Activated CD8-positive, alpha-beta T cell treated with anti-CD3 and anti-CD28 coated beads, Interleukin-2, amount 10 ng/mL, durations not matched to agents 7 days and 5 days (primary cell): ENCODE measurements at regions not wholly inside any gene's neighbourhood (a gene's known extent, or its start where the extent isn't known, plus 50 kb on each side); places are given as distances from the start of the nearest gene placed in this dataset.

Experiments used
- ATAC-seq: fragments of 150-1000 bp; cut with Tn5 transposase; one replicate; pipeline ENCODE4 v1.10.0; 2021; ENCODE audit warnings: moderate library complexity
- CTCF ChIA-PET: fragments of 350-600 bp; sonication (Branson Sonifier 250); formaldehyde crosslinking; loops from one replicate; lab custom pipeline; 2021; ENCODE audit warnings: antibody characterized with exemption; lab: Charles Lee
- POLR2A ChIA-PET: fragments of 350-600 bp; sonication (Branson Sonifier 250); formaldehyde crosslinking; loops from one replicate; lab custom pipeline; 2021; ENCODE audit warnings: antibody characterized with exemption; lab: Charles Lee
- DNase-seq: peaks from one replicate; pipeline ENCODE4 v3.0.0-alpha.2; 2020
- H3K27ac Mint-ChIP-seq: one replicate; pipeline ENCODE4 v1.8.0; 2021; ENCODE audit warnings: mild to moderate bottlenecking, mixed read lengths
- H3K27me3 Mint-ChIP-seq: one replicate; pipeline ENCODE4 v1.8.0; 2021; ENCODE audit warnings: low read depth, mixed read lengths
- H3K36me3 Mint-ChIP-seq: one replicate; pipeline ENCODE4 v1.8.0; 2021; ENCODE audit warnings: low read depth, mixed read lengths
- H3K4me1 Mint-ChIP-seq: one replicate; pipeline ENCODE4 v1.8.0; 2021; ENCODE audit warnings: low read depth, mixed read lengths
- H3K4me3 Mint-ChIP-seq: one replicate; pipeline ENCODE4 v1.8.0; 2021; ENCODE audit warnings: mild to moderate bottlenecking, mixed read lengths
- H3K9me3 Mint-ChIP-seq: one replicate; pipeline ENCODE4 v1.8.0; 2022; ENCODE audit warnings: mixed read lengths; ENCODE audit not compliant: insufficient read depth

DNA sequence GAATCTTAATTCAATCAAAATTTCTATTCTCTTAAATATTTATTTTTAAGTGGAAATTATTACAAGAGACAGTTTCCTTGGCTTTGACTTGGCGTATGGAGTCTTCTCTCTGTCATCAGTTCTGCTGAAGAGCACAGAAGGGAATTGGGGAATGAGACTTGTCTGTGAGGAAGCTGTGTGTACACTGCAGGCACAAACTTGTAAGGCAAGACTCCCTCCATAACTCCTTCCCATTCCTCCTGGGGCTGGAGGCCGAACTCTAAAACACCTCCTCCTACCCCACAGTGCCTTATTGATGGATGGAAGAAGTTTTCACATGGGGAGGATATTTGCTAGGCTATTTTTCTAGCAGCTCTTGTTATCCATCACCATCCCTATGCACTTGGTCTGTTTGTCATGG is 187.4 kb upstream of the ELL2 start:
- POLR2A ChIA-PET = interaction anchor here (0.6 kb wide), 1 partner anchor 1711 kb away, joined by 4 read pairs; no protein-coding TSS in a partner anchor
- Mint-ChIP-seq H3K27me3 (peaks cover 2% of the 10 kb centered on the region), H3K27ac (no peak overlapping the region), H3K4me3 (no peak overlapping the region), H3K9me3 (no peaks in the 10 kb centered on the region), H3K36me3 (no peaks in the 10 kb centered on the region), H3K4me1 (no peaks in the 10 kb centered on the region)
- CTCF ChIA-PET = no interaction called here
- ATAC-seq (no peak), DNase-seq (no peak)

DNA sequence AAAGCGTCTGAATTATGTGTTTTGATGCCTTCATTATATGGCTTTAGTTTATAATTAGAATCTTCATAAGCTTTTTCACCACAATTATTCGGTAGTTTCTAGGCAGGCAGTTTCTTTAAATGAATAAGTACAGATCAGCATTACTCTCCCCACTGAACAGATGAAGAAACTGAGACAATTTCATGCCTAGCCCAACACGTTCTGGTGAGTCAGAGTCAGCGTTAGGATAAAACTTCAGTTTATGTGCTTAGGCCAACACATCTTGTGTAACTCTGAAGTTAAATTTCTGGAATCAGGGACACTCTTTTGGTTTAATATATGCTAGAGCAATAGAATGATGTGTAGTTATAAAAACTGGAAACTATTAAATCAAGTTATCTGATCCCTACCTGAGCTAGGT is 186.7 kb upstream of the ELL2 start:
- POLR2A ChIA-PET = no interaction called here
- Mint-ChIP-seq H3K9me3 (no peaks in the 10 kb centered on the region), H3K27ac (no peak overlapping the region), H3K36me3 (no peaks in the 10 kb centered on the region), H3K27me3 (peaks cover 2% of the 10 kb centered on the region), H3K4me1 (no peaks in the 10 kb centered on the region), H3K4me3 (no peak overlapping the region)
- DNase-seq (no peak), ATAC-seq (no peak)
- CTCF ChIA-PET = no interaction called here

DNA sequence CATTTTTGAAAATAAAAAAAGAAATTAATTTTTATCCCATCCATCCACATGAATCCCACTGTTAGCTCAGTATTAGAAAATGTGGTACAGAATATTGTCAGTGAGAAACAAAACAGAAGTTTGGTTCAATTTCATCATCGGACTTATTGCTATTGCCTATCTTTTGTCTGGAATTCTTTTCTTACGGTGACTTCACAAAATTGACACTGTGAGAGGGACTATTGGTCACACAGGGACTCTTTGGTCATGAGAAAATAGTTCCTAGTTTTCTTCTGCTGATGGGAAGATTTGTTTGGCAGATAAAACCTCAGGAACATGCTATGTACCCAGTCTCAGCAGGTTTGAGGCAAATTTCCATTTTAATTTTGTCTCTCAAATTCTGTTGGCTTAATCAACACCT is 186.2 kb upstream of the ELL2 start:
- Mint-ChIP-seq H3K9me3 (no peaks in the 10 kb centered on the region), H3K36me3 (no peaks in the 10 kb centered on the region), H3K27me3 (peaks cover 2% of the 10 kb centered on the region), H3K4me3 (no peak overlapping the region), H3K27ac (no peak overlapping the region), H3K4me1 (no peaks in the 10 kb centered on the region)
- ATAC-seq = no peak
- no peak for DNase-seq
- POLR2A ChIA-PET = no interaction called here
- CTCF ChIA-PET = no interaction called here

DNA sequence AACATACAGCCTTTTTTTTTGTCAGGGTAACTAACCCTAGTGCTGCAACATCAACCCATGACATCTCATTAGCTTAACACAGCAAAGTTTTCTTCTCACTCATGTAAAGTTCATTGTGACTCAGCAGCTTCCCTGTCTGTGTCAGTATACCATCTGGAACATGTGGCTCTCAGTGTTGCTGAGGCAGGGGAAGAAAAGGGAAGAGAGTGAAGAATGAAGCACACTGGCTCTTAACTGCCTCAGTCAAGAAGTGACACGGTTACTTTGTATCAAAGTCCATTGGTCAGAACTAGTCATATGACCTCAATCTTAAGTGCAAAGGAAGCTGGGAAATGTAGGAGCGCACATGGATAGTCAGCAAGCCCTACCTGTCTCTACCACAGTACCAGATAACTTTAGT is 185.0 kb upstream of the ELL2 start:
- no peaks in the 10 kb centered on the region for H3K27me3 Mint-ChIP-seq
- H3K4me1 Mint-ChIP-seq = no peaks in the 10 kb centered on the region
- ATAC-seq = no peak
- DNase-seq = no peak
- POLR2A ChIA-PET = no interaction called here
- H3K36me3 Mint-ChIP-seq = no peaks in the 10 kb centered on the region
- CTCF ChIA-PET = no interaction called here
- H3K9me3 Mint-ChIP-seq = no peaks in the 10 kb centered on the region
- H3K4me3 Mint-ChIP-seq = no peak overlapping the region
- H3K27ac Mint-ChIP-seq = no peak overlapping the region

DNA sequence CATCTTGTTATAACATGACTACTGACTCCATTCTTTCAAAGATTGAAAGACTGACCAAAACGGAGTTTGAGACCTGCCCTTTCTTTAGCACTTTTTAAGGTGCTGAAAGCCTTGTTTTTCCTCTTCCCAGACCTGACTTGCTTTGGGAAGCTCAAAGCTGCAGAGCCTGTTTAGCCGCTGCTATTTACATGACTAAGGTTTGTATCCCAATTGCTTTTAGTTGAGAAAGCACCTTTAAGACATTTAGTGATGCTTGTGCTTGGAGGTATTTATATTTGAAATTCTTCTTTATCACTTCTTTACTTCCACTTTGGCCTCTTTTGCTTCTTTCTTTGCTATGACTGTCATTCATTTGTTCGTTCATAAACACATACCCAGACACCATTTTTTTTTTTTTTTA is 182.6 kb upstream of the ELL2 start:
- Mint-ChIP-seq H3K27me3 (peaks cover 2% of the 10 kb centered on the region), H3K36me3 (no peaks in the 10 kb centered on the region), H3K9me3 (no peaks in the 10 kb centered on the region), H3K4me1 (no peaks in the 10 kb centered on the region), H3K4me3 (no peak overlapping the region), H3K27ac (no peak overlapping the region)
- POLR2A ChIA-PET = no interaction called here
- CTCF ChIA-PET = interaction anchor here (1.1 kb wide), 1 partner anchor 192 kb away, joined by 3 read pairs; no protein-coding TSS in a partner anchor
- DNase-seq = no peak
- ATAC-seq = no peak

DNA sequence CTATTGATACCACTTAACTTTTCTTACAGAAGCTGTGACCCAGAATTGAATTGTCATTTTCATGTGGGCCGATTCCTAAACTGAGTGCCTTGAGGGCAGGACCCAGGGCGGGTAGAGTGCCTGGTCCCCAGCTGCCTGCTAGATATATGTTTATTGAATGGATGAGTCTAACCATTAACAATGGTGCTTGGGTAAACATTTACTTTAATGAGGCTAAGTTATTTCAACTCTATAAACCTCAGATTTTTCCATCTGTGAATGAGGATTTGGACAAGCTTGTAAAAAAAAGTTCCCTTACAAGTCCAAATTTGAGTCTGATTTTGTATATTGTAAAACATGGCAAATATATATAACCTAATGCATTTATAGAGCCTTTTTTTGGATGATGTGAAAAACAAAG is 181.8 kb upstream of the ELL2 start:
- CTCF ChIA-PET = no interaction called here

DNA sequence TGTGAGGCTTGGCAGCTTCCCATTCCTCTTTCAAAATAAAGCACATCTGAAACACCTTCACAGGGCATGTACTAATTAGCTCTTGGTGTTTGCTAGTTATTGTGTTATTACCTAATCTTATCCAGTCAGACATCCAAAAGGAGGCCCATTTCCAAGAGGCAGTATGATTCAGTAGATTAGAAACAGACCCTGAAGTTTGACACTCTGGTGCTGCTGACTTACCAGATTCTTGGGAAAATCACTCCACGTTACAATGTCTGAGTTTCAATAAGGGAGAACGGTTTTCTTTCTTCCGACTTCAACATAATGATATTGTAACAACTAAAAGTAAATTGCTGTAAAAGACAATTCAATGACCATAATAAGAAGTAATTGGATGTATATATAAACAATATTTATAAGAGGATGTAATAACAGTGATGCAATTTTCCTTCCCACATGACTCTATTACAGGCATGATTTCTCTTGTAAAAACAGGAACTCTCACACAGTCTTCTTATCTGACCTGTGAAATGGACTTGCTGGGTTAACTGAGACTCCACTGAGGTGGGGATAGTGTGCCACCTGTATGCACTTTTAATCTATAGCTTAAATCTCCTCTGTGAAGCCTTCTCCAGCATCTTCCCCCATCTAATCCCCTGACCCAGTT is 181.3 kb upstream of the ELL2 start:
- Mint-ChIP-seq H3K4me3 (no peak overlapping the region), H3K27me3 (peaks cover 5% of the 10 kb centered on the region), H3K36me3 (no peaks in the 10 kb centered on the region)

More for the DNA sequence above, 181.8 kb upstream of the ELL2 start:
- POLR2A ChIA-PET = no interaction called here
- H3K4me1 Mint-ChIP-seq = no peaks in the 10 kb centered on the region
- peaks cover 5% of the 10 kb centered on the region for H3K27me3 Mint-ChIP-seq
- no peaks in the 10 kb centered on the region for H3K9me3 Mint-ChIP-seq
- ATAC-seq (no peak), DNase-seq (no peak)
- H3K36me3 Mint-ChIP-seq = no peaks in the 10 kb centered on the region
- no peak overlapping the region for H3K27ac Mint-ChIP-seq
- no peak overlapping the region for H3K4me3 Mint-ChIP-seq

DNA sequence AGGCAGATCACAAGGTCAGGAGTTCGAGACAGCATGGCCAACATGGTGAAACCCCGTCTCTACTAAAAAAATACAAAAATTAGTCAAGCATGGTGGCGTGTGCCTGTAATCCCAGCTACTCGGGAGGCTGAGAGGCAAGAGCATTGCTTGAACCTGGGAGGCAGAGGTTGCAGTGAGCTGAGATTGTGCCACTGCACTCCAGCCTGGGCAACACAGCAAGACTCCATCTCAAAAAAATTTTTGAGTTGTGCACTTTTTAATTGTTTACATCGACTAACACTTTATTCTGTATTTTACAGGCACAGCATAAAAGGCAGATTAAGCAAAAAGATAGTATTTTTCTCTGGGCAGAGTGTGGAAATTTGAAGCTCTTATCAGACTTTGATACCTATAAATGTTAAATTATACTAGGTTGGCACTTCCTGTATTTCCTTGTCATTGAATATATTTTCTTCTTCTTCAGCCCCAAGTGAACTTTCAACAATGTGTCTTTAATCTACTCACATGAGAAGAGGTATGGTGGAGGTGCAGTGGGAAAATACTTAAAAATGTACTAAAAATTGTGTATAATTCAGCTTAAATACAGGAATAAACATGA is 180.6 kb upstream of the ELL2 start:
- H3K4me1 Mint-ChIP-seq = no peaks in the 10 kb centered on the region
- ChIA-PET POLR2A (no interaction called here), CTCF (no interaction called here)
- ATAC-seq = no peak
- H3K9me3 Mint-ChIP-seq = no peaks in the 10 kb centered on the region
- DNase-seq = no peak
- H3K4me3 Mint-ChIP-seq = no peak overlapping the region
- H3K27me3 Mint-ChIP-seq = peaks cover 5% of the 10 kb centered on the region
- H3K36me3 Mint-ChIP-seq = no peaks in the 10 kb centered on the region
- no peak overlapping the region for H3K27ac Mint-ChIP-seq

More for the DNA sequence above, 181.3 kb upstream of the ELL2 start:
- Mint-ChIP-seq H3K4me1 (no peaks in the 10 kb centered on the region), H3K27ac (no peak overlapping the region), H3K9me3 (no peaks in the 10 kb centered on the region)
- no peak for DNase-seq
- CTCF ChIA-PET = no interaction called here
- POLR2A ChIA-PET = no interaction called here
- no peak for ATAC-seq

DNA sequence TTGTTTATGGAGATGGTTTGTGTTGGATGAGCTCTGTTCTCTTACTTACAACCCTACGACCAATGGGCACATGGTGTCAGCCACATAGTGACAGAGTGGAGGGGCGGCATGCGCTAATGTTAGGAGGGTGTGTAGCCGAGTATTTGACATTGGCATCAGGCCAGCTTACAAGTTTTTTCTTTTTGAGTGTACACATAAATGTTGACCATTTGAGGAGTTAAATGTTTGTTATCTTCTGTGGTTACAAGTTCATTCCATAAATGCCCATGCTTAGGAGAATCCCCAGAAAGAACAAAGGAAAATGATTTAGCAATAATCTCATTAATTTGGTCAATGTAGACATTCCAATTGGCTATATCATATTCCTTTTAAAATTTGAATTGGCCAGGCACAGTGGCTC is 180.1 kb upstream of the ELL2 start:
- CTCF ChIA-PET = interaction anchor here (1.0 kb wide), 1 partner anchor 11 kb away, joined by 3 read pairs; no protein-coding TSS in a partner anchor
- no peaks in the 10 kb centered on the region for H3K9me3 Mint-ChIP-seq
- H3K36me3 Mint-ChIP-seq = no peaks in the 10 kb centered on the region
- ATAC-seq (no peak), DNase-seq (no peak)
- H3K27ac Mint-ChIP-seq = no peak overlapping the region
- no peaks in the 10 kb centered on the region for H3K4me1 Mint-ChIP-seq
- no peak overlapping the region for H3K4me3 Mint-ChIP-seq
- POLR2A ChIA-PET = no interaction called here
- peaks cover 5% of the 10 kb centered on the region for H3K27me3 Mint-ChIP-seq

DNA sequence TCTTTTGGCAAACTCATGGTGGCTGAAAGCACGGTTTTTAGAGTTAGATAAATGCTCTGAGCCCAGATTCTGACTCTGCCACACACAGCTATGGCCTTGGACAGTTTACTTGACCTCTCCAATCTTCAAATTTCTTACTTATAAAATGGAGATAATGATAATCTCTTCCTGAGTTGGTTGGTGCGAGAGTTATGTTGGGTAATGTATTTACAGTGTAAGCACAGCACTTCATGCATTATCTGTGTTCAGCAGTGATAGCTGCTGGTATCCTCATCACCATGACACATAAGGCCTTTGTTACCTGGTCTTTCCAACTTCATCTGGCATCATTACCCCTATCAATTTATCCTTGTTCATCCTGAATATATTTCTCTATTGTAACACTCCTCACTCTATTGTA is 178.8 kb upstream of the ELL2 start:
- Mint-ChIP-seq H3K27ac (no peak overlapping the region), H3K4me1 (no peaks in the 10 kb centered on the region), H3K27me3 (peaks cover 5% of the 10 kb centered on the region), H3K4me3 (no peak overlapping the region), H3K36me3 (no peaks in the 10 kb centered on the region), H3K9me3 (no peaks in the 10 kb centered on the region)
- ChIA-PET POLR2A (no interaction called here), CTCF (no interaction called here)
- DNase-seq (no peak), ATAC-seq (no peak)

DNA sequence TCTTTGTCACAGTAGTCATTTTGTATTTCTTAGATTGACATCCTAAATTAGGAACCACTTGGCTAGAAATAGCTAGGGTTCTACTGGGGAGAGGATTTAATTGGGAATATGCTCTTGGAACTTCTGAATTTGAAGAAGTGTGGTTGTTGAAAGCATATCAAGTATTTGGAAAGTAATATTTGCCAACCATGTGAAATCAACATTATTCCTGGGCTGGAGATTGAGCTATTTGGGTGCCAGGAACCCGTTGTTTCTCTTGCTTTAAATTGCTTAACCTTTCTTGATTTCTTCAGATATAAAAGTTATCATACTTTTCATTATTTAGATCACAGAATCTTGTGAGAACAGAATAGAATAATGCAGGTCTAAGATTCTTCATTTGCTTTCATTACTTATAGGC is 178.4 kb upstream of the ELL2 start:
- ChIA-PET POLR2A (no interaction called here), CTCF (no interaction called here)
- DNase-seq = no peak
- Mint-ChIP-seq H3K4me3 (no peak overlapping the region), H3K9me3 (no peaks in the 10 kb centered on the region), H3K27me3 (peaks cover 5% of the 10 kb centered on the region), H3K27ac (no peak overlapping the region), H3K4me1 (no peaks in the 10 kb centered on the region), H3K36me3 (no peaks in the 10 kb centered on the region)
- no peak for ATAC-seq

DNA sequence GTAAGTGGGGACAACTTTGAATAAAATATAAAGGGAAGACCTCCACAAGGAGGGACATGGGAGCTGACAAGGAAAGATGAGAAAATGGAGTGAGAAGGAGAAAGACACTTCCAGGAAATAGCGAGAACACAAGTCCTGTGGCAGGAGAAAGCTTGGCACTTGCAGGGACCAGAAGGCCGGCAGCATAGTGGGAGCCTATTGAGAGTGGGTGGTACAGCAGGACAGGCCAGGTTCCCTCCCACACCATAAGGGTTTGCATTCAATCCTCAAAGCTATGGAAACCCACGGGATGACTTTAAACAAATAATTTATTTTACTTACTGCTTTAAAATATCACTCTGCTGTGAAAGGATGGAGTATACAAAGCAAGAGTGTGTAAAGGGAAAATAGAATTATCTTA is 173.2 kb upstream of the ELL2 start:
- no peaks in the 10 kb centered on the region for H3K9me3 Mint-ChIP-seq
- ChIA-PET CTCF (no interaction called here), POLR2A (no interaction called here)
- H3K4me1 Mint-ChIP-seq = no peaks in the 10 kb centered on the region
- no peak overlapping the region for H3K27ac Mint-ChIP-seq
- ATAC-seq (no peak), DNase-seq (no peak)
- H3K4me3 Mint-ChIP-seq = no peak overlapping the region
- H3K36me3 Mint-ChIP-seq = no peaks in the 10 kb centered on the region
- peaks cover 6% of the 10 kb centered on the region for H3K27me3 Mint-ChIP-seq
